AG09309 (cell line): ENCODE measurements at regions not wholly inside any gene's neighbourhood (a gene's known extent, or its start where the extent isn't known, plus 50 kb on each side); places are given as distances from the start of the nearest gene placed in this dataset.

Experiments used
- DNase-seq: peaks from one replicate; pipeline ENCODE4 v3.0.0-alpha.2; 2010; ENCODE audit warnings: low read depth
- H3K4me3 ChIP-seq: 2 replicates; pipeline ENCODE4 v1.5.1; 2011; ENCODE audit warnings: mild to moderate bottlenecking, low read depth, low read length, moderate library complexity; ENCODE audit not compliant: control insufficient read depth
- CTCF ChIP-seq: IDR thresholded peaks from 2 replicates; pipeline ENCODE4 v1.5.1; 2011; ENCODE audit warnings: mild to moderate bottlenecking, low read depth, low read length, inconsistent platforms; ENCODE audit not compliant: insufficient read depth, control insufficient read depth; ENCODE audit errors: missing control alignments

DNA sequence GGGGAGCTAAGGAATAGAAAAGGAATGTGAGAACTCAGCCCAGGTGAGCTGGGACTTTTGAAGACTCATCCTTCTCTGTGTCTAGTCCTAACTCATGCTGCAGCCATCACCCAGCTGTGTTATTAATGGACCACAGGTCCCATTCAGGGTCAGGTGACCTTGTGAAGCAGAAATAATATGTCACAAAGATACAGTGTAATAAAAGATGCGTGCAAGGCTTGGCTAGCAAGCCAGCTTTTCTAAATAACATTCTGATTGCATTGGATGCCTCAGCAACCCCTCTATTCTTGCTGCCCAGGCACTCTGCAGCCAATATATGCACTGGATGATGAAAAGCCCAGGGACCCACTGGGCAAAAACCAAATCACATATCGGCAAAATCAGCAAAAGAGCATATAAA is 393.1 kb upstream of the PIK3C3 start:
- no peak for TF ChIP-seq CTCF

GRCh38 chr18:41558715-41559114 is 396.3 kb upstream of the PIK3C3 start:
- TF ChIP-seq CTCF = no peak
- no peak for DNase-seq
- no peak overlapping the region for H3K4me3 ChIP-seq

More for the DNA sequence above, 393.1 kb upstream of the PIK3C3 start:
- no peak for DNase-seq
- H3K4me3 ChIP-seq = no peak overlapping the region

DNA sequence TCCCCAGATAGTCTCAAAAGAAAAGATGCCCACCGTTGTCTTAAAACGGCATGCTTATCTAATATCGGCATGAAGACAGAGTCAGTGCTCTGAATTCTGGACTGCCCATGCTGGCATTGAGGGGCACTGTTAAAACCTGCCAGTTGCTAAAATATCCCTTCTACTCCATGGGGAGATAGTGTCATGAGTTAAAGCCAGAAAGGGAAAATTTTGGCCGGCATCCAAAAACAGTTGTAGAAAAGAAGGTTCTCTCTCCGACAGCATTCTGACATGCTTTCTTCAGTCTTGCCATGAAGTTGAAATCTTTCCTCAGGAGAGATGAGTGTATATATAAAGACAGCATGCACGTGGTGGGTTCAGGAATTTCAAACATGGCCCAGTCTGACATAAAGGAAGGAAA is 401.3 kb upstream of the PIK3C3 start:
- no peak for TF ChIP-seq CTCF
- no peak for DNase-seq

DNA sequence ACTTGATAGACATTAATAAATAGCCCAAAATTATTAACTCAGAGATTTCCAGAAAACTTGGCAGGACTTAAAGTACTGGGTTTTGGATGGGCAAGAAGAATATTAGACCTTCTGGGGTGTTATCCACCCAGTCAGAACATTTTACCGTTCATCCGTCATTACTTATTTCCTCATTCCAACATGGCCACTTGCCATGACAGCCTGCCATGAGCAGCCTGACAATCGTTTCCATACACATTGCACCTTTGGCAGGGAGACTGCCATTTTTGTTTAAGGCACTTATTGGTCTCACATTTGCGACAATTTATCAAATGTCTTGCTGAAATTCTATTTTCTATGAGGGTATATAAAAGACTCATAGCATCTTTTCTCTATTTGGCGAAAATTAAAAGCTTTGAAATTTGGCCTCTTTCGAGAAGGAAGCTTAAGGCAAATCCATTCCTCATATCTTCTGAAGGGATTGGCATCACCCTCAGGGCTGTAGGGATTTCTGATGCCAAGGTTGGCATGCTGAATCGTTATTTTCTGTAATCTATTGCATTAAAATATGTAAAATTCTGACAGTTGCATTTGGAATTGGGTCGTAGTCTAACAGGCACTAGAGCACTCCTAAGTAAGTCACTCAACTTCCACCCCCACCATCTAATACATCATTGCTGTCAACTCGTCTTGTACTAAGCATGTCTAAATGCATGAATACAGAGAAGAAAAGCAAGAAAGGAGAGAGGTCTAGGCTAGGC is 406.3 kb upstream of the PIK3C3 start:
- no peak overlapping the region for H3K4me3 ChIP-seq
- DNase-seq = no peak
- no peak for TF ChIP-seq CTCF

More for the DNA sequence above, 401.3 kb upstream of the PIK3C3 start:
- no peak overlapping the region for H3K4me3 ChIP-seq

DNA sequence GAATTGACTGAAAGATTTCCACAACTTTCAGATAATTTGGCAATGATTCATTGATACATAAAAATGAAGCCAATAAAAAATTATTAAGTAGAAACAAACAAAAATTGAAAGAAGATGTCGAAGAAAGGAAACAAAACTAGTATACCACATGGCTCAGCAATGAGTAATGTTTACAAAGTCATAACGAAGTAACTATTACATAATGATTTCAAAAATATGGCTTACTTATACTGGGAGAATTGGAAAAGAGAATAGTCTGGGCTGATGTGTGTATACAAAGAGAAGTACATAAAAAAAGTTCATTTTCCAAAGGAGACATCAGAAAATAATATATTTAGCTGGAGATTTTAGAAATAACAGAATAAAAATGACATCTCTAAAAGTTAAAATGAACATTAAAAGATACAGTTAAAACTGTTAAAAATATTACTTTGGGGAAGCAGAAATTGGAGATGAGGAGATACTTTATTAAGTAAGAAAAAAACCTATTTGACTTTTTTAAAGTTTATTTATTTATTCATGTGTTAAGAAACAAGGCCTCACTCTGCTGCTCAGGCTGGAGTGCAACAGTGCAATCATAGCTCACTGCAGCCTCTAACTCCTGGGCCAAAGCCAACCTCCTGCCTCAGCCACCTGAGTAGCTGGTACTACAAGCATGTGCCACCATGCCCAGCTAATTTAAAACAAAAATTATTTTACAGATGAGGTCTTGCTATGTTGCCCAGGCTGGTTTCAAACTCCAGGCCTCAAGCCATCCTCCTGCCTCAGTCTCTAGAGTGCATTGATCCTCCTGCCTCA is 409.7 kb upstream of the PIK3C3 start:
- no peak for DNase-seq
- TF ChIP-seq CTCF = no peak
- H3K4me3 ChIP-seq = no peak overlapping the region

DNA sequence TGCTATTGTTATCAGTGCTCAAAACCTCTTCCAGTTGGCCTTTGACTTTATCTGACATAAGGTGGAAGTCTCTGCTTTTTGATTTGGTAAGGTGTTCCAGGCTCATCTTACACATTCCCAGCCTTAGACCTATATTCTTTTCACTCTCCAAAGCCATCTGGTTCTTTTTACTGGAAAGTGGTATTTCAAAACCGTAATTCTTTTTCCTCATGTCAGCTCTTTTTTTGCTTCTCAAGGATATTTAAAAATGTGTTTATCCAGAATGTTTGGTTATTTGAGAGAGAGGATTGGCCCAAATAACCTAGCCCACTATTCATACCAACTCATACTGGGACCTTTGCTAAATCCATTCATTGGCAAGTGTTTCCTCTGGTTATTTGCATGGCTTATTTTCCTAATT is 411.2 kb upstream of the PIK3C3 start:
- no peak for DNase-seq
- TF ChIP-seq CTCF = no peak
- H3K4me3 ChIP-seq = no peak overlapping the region
